HTR-8/SVneo (cell line): ENCODE measurements at regions not wholly inside any gene's neighbourhood (a gene's known extent, or its start where the extent isn't known, plus 50 kb on each side); places are given as distances from the start of the nearest gene placed in this dataset.

Experiments
- DNase-seq: peaks from one replicate; pipeline ENCODE4 v3.0.0; 2011; ENCODE audit warnings: low spot score, mixed read lengths; ENCODE audit not compliant: insufficient read length
- FAIRE-seq: peaks from 2 replicates; lab custom pipeline; 2011; peaks lifted over from hg19 to GRCh38; lab: Jason Lieb, UNC

- DNase-seq: no peak
- FAIRE-seq: no peak
These were observed 527.1 kb upstream of the ARRDC3 start for GRCh38 chr5:91910247-91910646.

GRCh38 chr5:91906494-91906893 is 523.4 kb upstream of the ARRDC3 start:
- FAIRE-seq: no peak
- DNase-seq: no peak

- FAIRE-seq (no peak), DNase-seq (no peak)
These were observed 522.9 kb upstream of the ARRDC3 start for GRCh38 chr5:91906027-91906426.

GRCh38 chr5:91898898-91899297 is 515.8 kb upstream of the ARRDC3 start:
- no peak for FAIRE-seq
- DNase-seq: no peak

- no peak for DNase-seq
- FAIRE-seq: no peak
These were observed 514.9 kb upstream of the ARRDC3 start for GRCh38 chr5:91898019-91898418.

GRCh38 chr5:91888810-91889209 is 505.7 kb upstream of the ARRDC3 start:
- DNase-seq (no peak), FAIRE-seq (no peak)

GRCh38 chr5:91885291-91886265 is 502.5 kb upstream of the ARRDC3 start:
- DNase-seq (no peak), FAIRE-seq (no peak)

GRCh38 chr5:91884036-91884435 is 500.9 kb upstream of the ARRDC3 start:
- DNase-seq: no peak
- FAIRE-seq: no peak

- no peak for DNase-seq
- FAIRE-seq: no peak
These were observed 492.2 kb upstream of the ARRDC3 start for GRCh38 chr5:91875196-91875779.

GRCh38 chr5:91867799-91868198 is 484.7 kb upstream of the ARRDC3 start:
- FAIRE-seq: no peak

GRCh38 chr5:91865915-91866314 is 482.8 kb upstream of the ARRDC3 start:
- DNase-seq: no peak
- no peak for FAIRE-seq

More at GRCh38 chr5:91867799-91868198, 484.7 kb upstream of the ARRDC3 start:
- no peak for DNase-seq

- FAIRE-seq (no peak), DNase-seq (no peak)
These were observed 481.8 kb upstream of the ARRDC3 start for GRCh38 chr5:91864962-91865361.

- FAIRE-seq (no peak), DNase-seq (no peak)
These were observed 468.6 kb upstream of the ARRDC3 start for GRCh38 chr5:91851670-91852069.

GRCh38 chr5:91850031-91850430 is 466.9 kb upstream of the ARRDC3 start:
- DNase-seq: no peak
- FAIRE-seq: no peak

GRCh38 chr5:91849069-91849468 is 466.0 kb upstream of the ARRDC3 start:
- DNase-seq (no peak), FAIRE-seq (no peak)

GRCh38 chr5:91848453-91848852 is 465.3 kb upstream of the ARRDC3 start:
- DNase-seq: peak; percentile 46
- no peak for FAIRE-seq

GRCh38 chr5:91841423-91841822 is 458.3 kb upstream of the ARRDC3 start:
- DNase-seq (no peak), FAIRE-seq (no peak)

GRCh38 chr5:91840412-91840811 is 457.3 kb upstream of the ARRDC3 start:
- no peak for DNase-seq

GRCh38 chr5:91839721-91840120 is 456.6 kb upstream of the ARRDC3 start:
- FAIRE-seq: no peak
- DNase-seq: no peak

More at GRCh38 chr5:91840412-91840811, 457.3 kb upstream of the ARRDC3 start:
- no peak for FAIRE-seq

- FAIRE-seq: no peak
- no peak for DNase-seq
These were observed 456.1 kb upstream of the ARRDC3 start for GRCh38 chr5:91839233-91839632.

GRCh38 chr5:91830361-91830953 is 447.3 kb upstream of the ARRDC3 start:
- FAIRE-seq: no peak
- DNase-seq: no peak
